Transverse colon (tissue), 3 donors: ENCODE measurements at regions not wholly inside any gene's neighbourhood (a gene's known extent, or its start where the extent isn't known, plus 50 kb on each side); places are given as distances from the start of the nearest gene placed in this dataset.

Experiments used
- CTCF ChIP-seq, 5 experiments: fragments of 200-600 bp in 3 of 5; fragments of 450-650 bp in 2 of 5; sonication (generic) in 3 of 5; IDR thresholded peaks; 1 replicate in 2 of 5; 2 replicates in 3 of 5; pipeline ENCODE4 v1.5.1; 2016 to 2017; ENCODE audit warnings: antibody characterized with exemption in 5 of 5, inconsistent platforms in 3 of 5, mild to moderate bottlenecking in 2 of 5, moderate library complexity in 1 of 5
- EP300 ChIP-seq: sonication (generic); formaldehyde crosslinking; IDR thresholded peaks from one replicate; pipeline ENCODE4 v1.6.1; 2017; ENCODE audit warnings: antibody characterized with exemption, low read depth

GRCh38 chr1:238558156-238558555 lies 667.4 kb upstream of the ZP4 start:
- no peak for TF ChIP-seq CTCF (IDR thresholded peaks at IDR 0.05)
- no peak for TF ChIP-seq EP300
